ENCODE measurements at regions not wholly inside any gene's neighbourhood (a gene's known extent, or its start where the extent isn't known, plus 50 kb on each side); places are given as distances from the start of the nearest gene placed in this dataset.

- DNase-seq = no peak
- TF ChIP-seq CTCF (IDR thresholded peaks at IDR 0.05) = no peak
- H3K36me3 Mint-ChIP-seq (ENCODE audit: low read depth) = no peaks in the 10 kb centered on the region; the same call in 1 of the 2 replicates
- H3K4me1 Mint-ChIP-seq (ENCODE audit: low read depth) = no peaks in the 10 kb centered on the region
- peak overlapping the region; percentile 10; the same call in 1 of the 2 replicates for H3K4me3 Mint-ChIP-seq
- H3K27me3 Mint-ChIP-seq (ENCODE audit: insufficient read depth) = no peaks in the 10 kb centered on the region
- H3K9me3 Mint-ChIP-seq = peaks cover 3% of the 10 kb centered on the region; the same call in 1 of the 2 replicates
- H3K27ac Mint-ChIP-seq = no peak overlapping the region
Observed at GRCh38 chr4:65791812-65792308, 121.6 kb upstream of the EPHA5 start.

GRCh38 chr4:65791111-65791811 lies 121.0 kb upstream of the EPHA5 start:
- DNase-seq = no peak
- TF ChIP-seq CTCF (IDR thresholded peaks at IDR 0.05) = no peak
- no peaks in the 10 kb centered on the region for H3K27me3 Mint-ChIP-seq (ENCODE audit: insufficient read depth)
- H3K4me1 Mint-ChIP-seq (ENCODE audit: low read depth) = no peaks in the 10 kb centered on the region
- H3K4me3 Mint-ChIP-seq = peak overlapping the region; percentile 10; the same call in 1 of the 2 replicates
- no peaks in the 10 kb centered on the region; the same call in 1 of the 2 replicates for H3K36me3 Mint-ChIP-seq (ENCODE audit: low read depth)
- peaks cover 3% of the 10 kb centered on the region; the same call in 1 of the 2 replicates for H3K9me3 Mint-ChIP-seq
- no peak overlapping the region for H3K27ac Mint-ChIP-seq

- TF ChIP-seq CTCF (IDR thresholded peaks at IDR 0.05) = no peak
- no peak for DNase-seq
- no peaks in the 10 kb centered on the region for H3K27me3 Mint-ChIP-seq (ENCODE audit: insufficient read depth)
Observed at GRCh38 chr4:65789805-65790204, 119.5 kb upstream of the EPHA5 start.

GRCh38 chr4:65789341-65789740 lies 119.1 kb upstream of the EPHA5 start:
- H3K27ac Mint-ChIP-seq = no peak overlapping the region
- no peaks in the 10 kb centered on the region; the same call in 1 of the 2 replicates for H3K36me3 Mint-ChIP-seq (ENCODE audit: low read depth)
- no peak overlapping the region for H3K4me3 Mint-ChIP-seq
- no peak for DNase-seq
- peaks cover 7% of the 10 kb centered on the region; the same call in 1 of the 2 replicates for H3K9me3 Mint-ChIP-seq
- no peaks in the 10 kb centered on the region for H3K27me3 Mint-ChIP-seq (ENCODE audit: insufficient read depth)
- no peak for TF ChIP-seq CTCF (IDR thresholded peaks at IDR 0.05)
- no peaks in the 10 kb centered on the region for H3K4me1 Mint-ChIP-seq (ENCODE audit: low read depth)

More at GRCh38 chr4:65789805-65790204, 119.5 kb upstream of the EPHA5 start:
- H3K9me3 Mint-ChIP-seq = peaks cover 2% of the 10 kb centered on the region; the same call in 1 of the 2 replicates
- no peaks in the 10 kb centered on the region; the same call in 1 of the 2 replicates for H3K36me3 Mint-ChIP-seq (ENCODE audit: low read depth)
- H3K27ac Mint-ChIP-seq = no peak overlapping the region
- H3K4me1 Mint-ChIP-seq (ENCODE audit: low read depth) = no peaks in the 10 kb centered on the region
- H3K4me3 Mint-ChIP-seq = no peak overlapping the region

- peaks cover 39% of the 10 kb centered on the region for H3K9me3 Mint-ChIP-seq
- no peak overlapping the region for H3K4me3 Mint-ChIP-seq
- no peaks in the 10 kb centered on the region for H3K27me3 Mint-ChIP-seq (ENCODE audit: insufficient read depth)
- 0 out of 2 replicates have a peak, but pooled peaks cover 5% of the 10 kb centered on the region for H3K36me3 Mint-ChIP-seq (ENCODE audit: low read depth)
- H3K27ac Mint-ChIP-seq = no peak overlapping the region
- TF ChIP-seq CTCF (IDR thresholded peaks at IDR 0.05) = no peak
- no peaks in the 10 kb centered on the region for H3K4me1 Mint-ChIP-seq (ENCODE audit: low read depth)
- DNase-seq = no peak
Observed at GRCh38 chr4:65777270-65777669, 107.0 kb upstream of the EPHA5 start.
